CD14-positive monocyte (primary cell): ENCODE measurements at regions not wholly inside any gene's neighbourhood (a gene's known extent, or its start where the extent isn't known, plus 50 kb on each side); places are given as distances from the start of the nearest gene placed in this dataset.

ENCODE experiments used
- DNase-seq, 3 donors: peaks; one replicate each; pipeline ENCODE4 v3.0.0-alpha.2; 2011 to 2022
- H2AFZ ChIP-seq: 2 replicates; pipeline ENCODE4 v1.6.0; 2012; ENCODE audit warnings: mild to moderate bottlenecking, low read depth, low read length, inconsistent platforms; ENCODE audit not compliant: insufficient read depth, poor library complexity, severe bottlenecking
- H3K27ac ChIP-seq, 2 donors: 1 replicate in 1 of 2; 2 replicates in 1 of 2; pipeline ENCODE4 v1.5.1; 2012 to 2013; ENCODE audit warnings: low read length in 2 of 2, control low read depth in 1 of 2, inconsistent platforms in 1 of 2, low read depth in 1 of 2, mild to moderate bottlenecking in 1 of 2
- H3K27me3 ChIP-seq, 2 donors: one replicate each; pipeline versions ENCODE4 v1.6.0 to v1.6.1; 2011 to 2013; ENCODE audit warnings: low read length in 2 of 2; ENCODE audit not compliant: control insufficient read depth in 2 of 2, insufficient read depth in 2 of 2
- H3K36me3 ChIP-seq, 2 donors: replicated peaks in 1 of 2; 1 replicate in 1 of 2; 2 replicates in 1 of 2; pipeline versions ENCODE4 v1.5.1 to v1.6.1; 2012 to 2013; ENCODE audit warnings: low read length in 2 of 2, control low read depth in 1 of 2, inconsistent platforms in 1 of 2, mild to moderate bottlenecking in 1 of 2; ENCODE audit not compliant: insufficient read depth in 2 of 2, control insufficient read depth in 1 of 2
- H3K4me1 ChIP-seq, 2 donors: 1 replicate in 1 of 2; 2 replicates in 1 of 2; pipeline versions ENCODE4 v1.5.1 to v1.6.1; 2012 to 2013; ENCODE audit warnings: low read length in 2 of 2, control low read depth in 1 of 2, inconsistent platforms in 1 of 2, mild to moderate bottlenecking in 1 of 2, moderate library complexity in 1 of 2; ENCODE audit not compliant: insufficient read depth in 2 of 2, control insufficient read depth in 1 of 2
- H3K4me2 ChIP-seq: replicated peaks from 2 replicates; pipeline ENCODE3; 2012; ENCODE audit warnings: low read length, moderate library complexity, mild to moderate bottlenecking; ENCODE audit not compliant: poor library complexity, severe bottlenecking; ENCODE audit errors: extremely low read depth
- H3K4me3 ChIP-seq, 3 experiments: fragments of 200-600 bp in 1 of 3; sonication (generic) in 1 of 3; replicated peaks in 1 of 3; 1 replicate in 2 of 3; 2 replicates in 1 of 3; pipeline ENCODE4 v1.5.1; 2011 to 2013; ENCODE audit warnings: low read length in 3 of 3, mild to moderate bottlenecking in 3 of 3, control low read depth in 2 of 3, low read depth in 2 of 3, inconsistent platforms in 1 of 3, moderate library complexity in 1 of 3
- H3K79me2 ChIP-seq: 2 replicates; pipeline ENCODE4 v1.6.0; 2012; ENCODE audit warnings: mild to moderate bottlenecking, control low read depth, inconsistent platforms, low read length, moderate library complexity; ENCODE audit not compliant: insufficient read depth
- H3K9ac ChIP-seq: 2 replicates; pipeline ENCODE4 v1.6.0; 2017; ENCODE audit warnings: low read length, mild to moderate bottlenecking; ENCODE audit not compliant: insufficient read depth, poor library complexity, severe bottlenecking
- H3K9me3 ChIP-seq, 2 donors: replicated peaks in 1 of 2; 1 replicate in 1 of 2; 2 replicates in 1 of 2; pipeline versions ENCODE4 v1.5.1 to v1.6.1; 2012 to 2013; ENCODE audit warnings: low read length in 2 of 2, control low read depth in 1 of 2; ENCODE audit not compliant: control insufficient read depth in 1 of 2, insufficient read depth in 1 of 2
- H4K20me1 ChIP-seq: 2 replicates; pipeline ENCODE4 v1.6.0; 2012; ENCODE audit warnings: mild to moderate bottlenecking, low read length, control low read depth, moderate library complexity; ENCODE audit not compliant: insufficient read depth
- H3K27ac Mint-ChIP-seq, 7 donors: one replicate each; pipeline ENCODE4 v1.8.0; 2020; ENCODE audit warnings: mild to moderate bottlenecking in 7 of 7, mixed read lengths in 7 of 7, moderate library complexity in 6 of 7, inconsistent platforms in 2 of 7
- H3K27me3 Mint-ChIP-seq, 3 donors: one replicate each; pipeline ENCODE4 v1.8.0; 2021 to 2022; ENCODE audit warnings: low read depth in 3 of 3, mild to moderate bottlenecking in 3 of 3, mixed read lengths in 3 of 3, moderate library complexity in 3 of 3, inconsistent platforms in 1 of 3
- H3K36me3 Mint-ChIP-seq, 2 donors: one replicate each; pipeline ENCODE4 v1.8.0; 2020; ENCODE audit warnings: mixed read lengths in 2 of 2, inconsistent platforms in 1 of 2, mild to moderate bottlenecking in 1 of 2
- H3K4me1 Mint-ChIP-seq: one replicate; pipeline ENCODE4 v1.8.0; 2020; ENCODE audit warnings: mild to moderate bottlenecking, mixed read lengths
- H3K4me3 Mint-ChIP-seq, 2 donors: one replicate each; pipeline ENCODE4 v1.8.0; 2020; ENCODE audit warnings: mild to moderate bottlenecking in 2 of 2, mixed read lengths in 2 of 2, moderate library complexity in 1 of 2
- H3K9me3 Mint-ChIP-seq, 7 donors: one replicate each; pipeline ENCODE4 v1.8.0; 2020 to 2022; ENCODE audit warnings: mixed read lengths in 7 of 7, mild to moderate bottlenecking in 6 of 7, moderate library complexity in 6 of 7, inconsistent platforms in 2 of 7
- WGBS: methylation state at CpG from one replicate; pipeline ENCODE4 v1.1.5; 2013; ENCODE audit warnings: missing lambda C conversion rate; ENCODE audit not compliant: insufficient coverage; 5-methylcytosine and 5-hydroxymethylcytosine counted together
- intact Hi-C, 2 donors: fragments of 100-400 bp; cut with micrococcal nuclease; formaldehyde crosslinking; loops; one replicate each; pipeline versions ENCODE4 v1.15.0 to v1.15.1; 2023
- TF ChIP-seq, protein P1 (sequence below): fragments of 200-600 bp; IDR thresholded peaks from one replicate; pipeline ENCODE4 v1.8.0; 2022; ENCODE audit warnings: antibody characterized with exemption, mild to moderate bottlenecking

DNA sequence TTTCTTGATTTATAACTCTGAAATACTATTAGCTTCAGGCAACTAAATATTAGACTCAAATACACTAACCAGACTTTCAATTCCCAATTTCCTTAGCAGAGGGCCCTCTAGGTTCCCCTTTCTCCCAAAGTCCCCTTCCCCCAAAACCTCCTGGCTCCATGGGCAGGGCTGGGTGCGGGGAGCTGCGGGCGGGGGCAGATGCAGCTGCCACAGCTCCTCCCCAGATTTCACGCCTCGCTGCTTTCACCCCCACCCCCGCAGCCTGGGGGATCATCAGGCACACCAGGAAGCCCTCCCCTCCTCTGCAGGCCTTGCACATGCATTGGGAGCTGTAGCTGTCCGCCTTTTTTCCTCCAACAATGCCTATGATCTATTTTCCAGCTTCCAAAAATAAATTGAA lies 82.8 kb upstream of the SPATA31C2 start:
- H3K4me2 ChIP-seq: no peak overlapping the region
- H3K27me3 ChIP-seq: no peaks in the 10 kb centered on the region
- peaks cover 21% of the 10 kb centered on the region for H3K4me1 Mint-ChIP-seq
- H3K9me3 ChIP-seq: no peaks in the 10 kb centered on the region
- H3K79me2 ChIP-seq: no peaks in the 10 kb centered on the region
- H3K36me3 Mint-ChIP-seq: no peaks in the 10 kb centered on the region
- intact Hi-C loops: no loop called here
- no peak overlapping the region for H2AFZ ChIP-seq
- H3K4me1 ChIP-seq: peaks cover 15 to 19% of the 10 kb centered on the region in 2 donors
- DNase-seq: no peak
- no peaks in the 10 kb centered on the region for H3K36me3 ChIP-seq
- peaks cover 0 to 9% (median 7%) of the 10 kb centered on the region in 3 donors for H3K27me3 Mint-ChIP-seq
- peak overlapping the region in 1 of 2 donors; percentile 18 for H3K4me3 Mint-ChIP-seq
- H3K4me3 ChIP-seq: no peak overlapping the region
- H3K9ac ChIP-seq: no peak overlapping the region
- no peaks in the 10 kb centered on the region for H4K20me1 ChIP-seq
- H3K27ac ChIP-seq: no peak overlapping the region
- 12% methylated on average over 3 of the region's 7 CpGs for WGBS
- peaks cover 0 to 4% (median 0%) of the 10 kb centered on the region in 7 donors for H3K9me3 Mint-ChIP-seq
- H3K27ac Mint-ChIP-seq: peak overlapping the region in 1 of 7 donors; percentile 8
- TF ChIP-seq, protein P1, sequence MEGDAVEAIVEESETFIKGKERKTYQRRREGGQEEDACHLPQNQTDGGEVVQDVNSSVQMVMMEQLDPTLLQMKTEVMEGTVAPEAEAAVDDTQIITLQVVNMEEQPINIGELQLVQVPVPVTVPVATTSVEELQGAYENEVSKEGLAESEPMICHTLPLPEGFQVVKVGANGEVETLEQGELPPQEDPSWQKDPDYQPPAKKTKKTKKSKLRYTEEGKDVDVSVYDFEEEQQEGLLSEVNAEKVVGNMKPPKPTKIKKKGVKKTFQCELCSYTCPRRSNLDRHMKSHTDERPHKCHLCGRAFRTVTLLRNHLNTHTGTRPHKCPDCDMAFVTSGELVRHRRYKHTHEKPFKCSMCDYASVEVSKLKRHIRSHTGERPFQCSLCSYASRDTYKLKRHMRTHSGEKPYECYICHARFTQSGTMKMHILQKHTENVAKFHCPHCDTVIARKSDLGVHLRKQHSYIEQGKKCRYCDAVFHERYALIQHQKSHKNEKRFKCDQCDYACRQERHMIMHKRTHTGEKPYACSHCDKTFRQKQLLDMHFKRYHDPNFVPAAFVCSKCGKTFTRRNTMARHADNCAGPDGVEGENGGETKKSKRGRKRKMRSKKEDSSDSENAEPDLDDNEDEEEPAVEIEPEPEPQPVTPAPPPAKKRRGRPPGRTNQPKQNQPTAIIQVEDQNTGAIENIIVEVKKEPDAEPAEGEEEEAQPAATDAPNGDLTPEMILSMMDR: no peak

DNA sequence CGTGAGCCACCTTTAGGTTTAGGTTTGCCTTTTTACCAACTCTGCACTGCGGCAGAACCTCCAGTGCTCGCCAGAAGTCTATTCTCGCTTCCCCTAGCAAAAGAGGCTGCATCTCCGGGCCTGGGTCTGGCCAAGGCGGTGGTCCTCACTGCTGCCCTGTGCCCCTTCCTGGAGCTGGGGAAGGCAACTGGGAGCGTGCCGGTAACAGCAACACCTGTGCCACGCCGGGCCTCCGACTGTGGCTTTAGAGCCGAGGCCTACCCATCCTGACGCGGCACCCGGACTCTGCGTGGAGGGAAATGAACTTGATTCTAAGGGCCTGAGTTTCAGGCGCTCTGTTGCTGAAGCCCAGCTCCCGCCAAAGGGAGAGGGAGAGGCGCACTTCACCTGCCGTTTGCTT lies 82.4 kb upstream of the SPATA31C2 start:
- Histone ChIP-seq H4K20me1 (no peaks in the 10 kb centered on the region), H3K36me3 (no peaks in the 10 kb centered on the region), H2AFZ (no peak overlapping the region), H3K79me2 (no peaks in the 10 kb centered on the region), H3K9me3 (no peaks in the 10 kb centered on the region), H3K4me2 (no peak overlapping the region), H3K27me3 (no peaks in the 10 kb centered on the region), H3K4me3 (no peak overlapping the region), H3K9ac (no peak overlapping the region), H3K27ac (no peak overlapping the region), H3K4me1 (peaks cover 15 to 19% of the 10 kb centered on the region in 2 donors)
- no peaks in the 10 kb centered on the region for H3K36me3 Mint-ChIP-seq
- no peak overlapping the region for H3K27ac Mint-ChIP-seq
- H3K27me3 Mint-ChIP-seq: peaks cover 0 to 9% (median 7%) of the 10 kb centered on the region in 3 donors
- H3K4me1 Mint-ChIP-seq: peaks cover 21% of the 10 kb centered on the region
- H3K9me3 Mint-ChIP-seq: peaks cover 0 to 4% (median 0%) of the 10 kb centered on the region in 7 donors
- WGBS: 92% methylated on average over 19 of the region's 20 CpGs
- DNase-seq: no peak
- TF ChIP-seq, protein P1: no peak
- no peak overlapping the region for H3K4me3 Mint-ChIP-seq
- intact Hi-C loops: no loop called here
